IMR-90 (cell line): ENCODE measurements at regions not wholly inside any gene's neighbourhood (a gene's known extent, or its start where the extent isn't known, plus 50 kb on each side); places are given as distances from the start of the nearest gene placed in this dataset.

Experiments
- ATAC-seq: fragments of 200-7000 bp; cut with Tn5 transposase; 2 replicates; pipeline ENCODE4 v1.9.1; 2020; ENCODE audit warnings: low read depth, mild to moderate bottlenecking, moderate library complexity
- BruUV-seq: library from RNA; stranded (reverse); fragments of 400-500 nt; replicated peaks from 2 replicates; lab custom pipeline; 2021; lab: Mats Ljungman, UMichigan
- CTCF ChIA-PET: fragments of 300-600 bp; formaldehyde crosslinking; extraction: SDS; loops from one replicate; lab custom pipeline; 2021; ENCODE audit warnings: antibody characterized with exemption; lab: Yijun Ruan, JAX
- POLR2A ChIA-PET: fragments of 300-600 bp; sonication (Branson Sonifier 250); formaldehyde crosslinking; loops from one replicate; lab custom pipeline; 2022; ENCODE audit warnings: antibody characterized with exemption; ENCODE audit not compliant: unreplicated experiment; lab: Charles Lee
- DNase-seq: peaks from one replicate; pipeline ENCODE4 v3.0.0; 2013
- H2AFZ ChIP-seq: replicated peaks from 2 replicates; pipeline ENCODE3; 2013; ENCODE audit warnings: low read length, mild to moderate bottlenecking; ENCODE audit not compliant: poor library complexity
- H2AK5ac ChIP-seq: 2 replicates; pipeline ENCODE4 v1.6.1; 2013; ENCODE audit warnings: low read depth, low read length, inconsistent platforms
- H2AK9ac ChIP-seq: replicated peaks from 2 replicates; pipeline ENCODE3; 2013; ENCODE audit warnings: mild to moderate bottlenecking, low read depth, low read length, moderate library complexity; ENCODE audit not compliant: poor library complexity
- H2BK120ac ChIP-seq: 2 replicates; pipeline ENCODE4 v1.6.1; 2013; ENCODE audit warnings: low read depth, low read length, inconsistent platforms
- H2BK15ac ChIP-seq: 3 replicates; pipeline ENCODE4 v1.6.1; 2013; ENCODE audit warnings: low read depth, low read length, inconsistent platforms
- H2BK20ac ChIP-seq: 2 replicates; pipeline ENCODE4 v1.6.1; 2013; ENCODE audit warnings: low read depth, mild to moderate bottlenecking, inconsistent platforms, low read length, moderate library complexity
- H2BK5ac ChIP-seq: 2 replicates; pipeline ENCODE4 v1.6.1; 2013; ENCODE audit warnings: mild to moderate bottlenecking, low read depth, low read length, inconsistent platforms; ENCODE audit not compliant: poor library complexity, severe bottlenecking
- H3K14ac ChIP-seq: replicated peaks from 2 replicates; pipeline ENCODE4 v1.6.1; 2013; ENCODE audit warnings: low read depth, low read length, inconsistent platforms
- H3K18ac ChIP-seq: 2 replicates; pipeline ENCODE4 v1.6.1; 2013; ENCODE audit warnings: low read depth, low read length, control low read depth
- H3K23ac ChIP-seq: 2 replicates; pipeline ENCODE4 v1.6.1; 2013; ENCODE audit warnings: low read depth, low read length, inconsistent platforms
- H3K27ac ChIP-seq: 2 replicates; pipeline ENCODE4 v1.5.1; 2013; ENCODE audit warnings: mild to moderate bottlenecking, control low read depth, low read length; ENCODE audit not compliant: insufficient read depth
- H3K27me3 ChIP-seq: 2 replicates; pipeline ENCODE4 v1.6.1; 2013; ENCODE audit warnings: low read length; ENCODE audit not compliant: control insufficient read depth, insufficient read depth
- H3K36me3 ChIP-seq: 2 replicates; pipeline ENCODE4 v1.6.1; 2013; ENCODE audit warnings: low read length, mixed read lengths; ENCODE audit not compliant: control insufficient read depth, insufficient read depth
- H3K4ac ChIP-seq: 2 replicates; pipeline ENCODE4 v1.6.1; 2013; ENCODE audit warnings: low read depth, low read length, inconsistent platforms
- H3K4me1 ChIP-seq: 2 replicates; pipeline ENCODE4 v1.6.1; 2013; ENCODE audit warnings: low read length, mixed read lengths; ENCODE audit not compliant: control insufficient read depth, insufficient read depth
- H3K4me2 ChIP-seq: 2 replicates; pipeline ENCODE4 v1.6.1; 2013; ENCODE audit warnings: low read depth, mild to moderate bottlenecking, control low read depth, low read length, moderate library complexity
- H3K4me3 ChIP-seq: 2 replicates; pipeline ENCODE4 v1.5.1; 2013; ENCODE audit warnings: low read depth, mild to moderate bottlenecking, control low read depth, low read length, moderate library complexity; ENCODE audit not compliant: insufficient read depth
- H3K56ac ChIP-seq: 2 replicates; pipeline ENCODE4 v1.6.1; 2013; ENCODE audit warnings: low read length, inconsistent platforms; ENCODE audit not compliant: insufficient read depth; ENCODE audit errors: extremely low read depth
- H3K79me1 ChIP-seq, 2 experiments: 2 replicates each; pipeline ENCODE4 v1.6.1; 2013; ENCODE audit warnings: low read length in 2 of 2, inconsistent platforms in 1 of 2, low read depth in 1 of 2
- H3K9ac ChIP-seq: 2 replicates; pipeline ENCODE4 v1.6.1; 2013; ENCODE audit warnings: low read depth, low read length, control low read depth
- H3K9me1 ChIP-seq: 2 replicates; pipeline ENCODE4 v1.6.1; 2013; ENCODE audit warnings: low read length, inconsistent platforms; ENCODE audit not compliant: insufficient read depth
- H3K9me3 ChIP-seq: 2 replicates; pipeline ENCODE4 v1.6.1; 2013; ENCODE audit warnings: low read length; ENCODE audit not compliant: control insufficient read depth, insufficient read depth
- H4K20me1 ChIP-seq: 2 replicates; pipeline ENCODE4 v1.6.1; 2013; ENCODE audit warnings: low read length, inconsistent platforms; ENCODE audit not compliant: insufficient read depth
- H4K5ac ChIP-seq: 2 replicates; pipeline ENCODE4 v1.6.1; 2013; ENCODE audit warnings: mild to moderate bottlenecking, low read depth, low read length, control low read depth
- H4K8ac ChIP-seq, 2 experiments: 2 replicates each; pipeline ENCODE4 v1.6.1; 2013; ENCODE audit warnings: low read depth in 2 of 2, low read length in 2 of 2, control low read depth in 1 of 2, inconsistent platforms in 1 of 2
- H4K91ac ChIP-seq: 2 replicates; pipeline ENCODE4 v1.6.1; 2013; ENCODE audit warnings: low read depth, low read length, inconsistent platforms; ENCODE audit not compliant: insufficient read depth
- BHLHE40 ChIP-seq: fragments of 150-350 bp; IDR thresholded peaks from 2 replicates; pipeline ENCODE4 v1.6.1; 2016; ENCODE audit warnings: mild to moderate bottlenecking, low read depth, low read length
- CEBPB ChIP-seq: IDR thresholded peaks from 2 replicates; pipeline ENCODE4 v1.6.1; 2012; ENCODE audit warnings: low read depth, low read length, improper control_type of control experiment
- CHD1 ChIP-seq: IDR thresholded peaks from 2 replicates; pipeline ENCODE4 v1.6.1; 2012; ENCODE audit warnings: low read depth, low read length, improper control_type of control experiment
- FOS ChIP-seq: fragments of 150-350 bp; IDR thresholded peaks from 2 replicates; pipeline ENCODE4 v1.6.1; 2016; ENCODE audit warnings: low read depth, low read length
- MAFK ChIP-seq: IDR thresholded peaks from 2 replicates; pipeline ENCODE4 v1.6.1; 2012; ENCODE audit warnings: low read depth, low read length, improper control_type of control experiment
- MAZ ChIP-seq: IDR thresholded peaks from 2 replicates; pipeline ENCODE4 v1.6.1; 2012; ENCODE audit warnings: low read depth, mild to moderate bottlenecking, low read length, improper control_type of control experiment, moderate library complexity, borderline replicate concordance
- MXI1 ChIP-seq: IDR thresholded peaks from 2 replicates; pipeline ENCODE4 v1.6.1; 2012; ENCODE audit warnings: low read depth, mild to moderate bottlenecking, low read length, moderate library complexity, borderline replicate concordance
- NFE2L2 ChIP-seq: fragments of 150-350 bp; IDR thresholded peaks from 2 replicates; pipeline ENCODE4 v1.6.1; 2016; ENCODE audit warnings: low read depth, mild to moderate bottlenecking, low read length
- POLR2A ChIP-seq: IDR thresholded peaks from 2 replicates; pipeline ENCODE4 v1.6.1; 2012; ENCODE audit warnings: mild to moderate bottlenecking, low read depth, low read length
- RAD21 ChIP-seq: IDR thresholded peaks from 2 replicates; pipeline ENCODE4 v1.6.1; 2012; ENCODE audit warnings: low read length, improper control_type of control experiment
- RCOR1 ChIP-seq: IDR thresholded peaks from 2 replicates; pipeline ENCODE4 v1.6.1; 2012; ENCODE audit warnings: mild to moderate bottlenecking, low read length, improper control_type of control experiment; ENCODE audit not compliant: insufficient replicate concordance
- RFX5 ChIP-seq: IDR thresholded peaks from 2 replicates; pipeline ENCODE4 v1.8.0; 2012; ENCODE audit warnings: low read depth, mild to moderate bottlenecking, low read length, moderate library complexity
- SMC3 ChIP-seq: fragments of 150-350 bp; IDR thresholded peaks from 2 replicates; pipeline ENCODE4 v1.6.1; 2016; ENCODE audit warnings: low read depth, mild to moderate bottlenecking, antibody characterized with exemption, low read length, moderate library complexity
- WGBS, 2 experiments: methylation state at CpG; one replicate each; pipeline versions ENCODE4 v1.1.5 to v1.1.7; 2013; ENCODE audit warnings: missing lambda C conversion rate in 2 of 2; ENCODE audit not compliant: insufficient read length in 1 of 2; ENCODE audit errors: extremely low coverage in 2 of 2; 5-methylcytosine and 5-hydroxymethylcytosine counted together
- dilution Hi-C: fragments of 300-500 bp; cut with HindIII; formaldehyde crosslinking; loops from one replicate; pipeline ENCODE4 v1.14.3; 2018; ENCODE audit warnings: low sequenced_read_pairs; ENCODE audit not compliant: unreplicated experiment
- in situ Hi-C: fragments of 300-500 bp; cut with MboI; formaldehyde crosslinking; loops from 3 replicates; pipeline ENCODE4 v1.14.3; 2019; ENCODE audit warnings: low sequenced_read_pairs, inconsistent platforms, mixed read lengths
- intact Hi-C: fragments of 100-400 bp; cut with micrococcal nuclease; formaldehyde crosslinking; loops from 2 replicates; pipeline ENCODE4 v1.10.0; 2022
- TF ChIP-seq, protein P1 (sequence below): fragments of 150-350 bp; IDR thresholded peaks from 2 replicates; pipeline ENCODE4 v1.6.1; 2016; ENCODE audit warnings: low read depth, mild to moderate bottlenecking, low read length, moderate library complexity, borderline replicate concordance
- TF ChIP-seq, protein P2 (sequence below): fragments of 150-350 bp; IDR thresholded peaks from 2 replicates; pipeline ENCODE4 v1.6.1; 2017; ENCODE audit warnings: mild to moderate bottlenecking, antibody characterized with exemption, low read length, low read depth
- TF ChIP-seq, protein P3 (sequence below): conservative IDR thresholded peaks from 2 replicates; pipeline ENCODE4 v1.5.1; 2012; ENCODE audit warnings: mild to moderate bottlenecking, low read depth, low read length, improper control_type of control experiment

DNA sequence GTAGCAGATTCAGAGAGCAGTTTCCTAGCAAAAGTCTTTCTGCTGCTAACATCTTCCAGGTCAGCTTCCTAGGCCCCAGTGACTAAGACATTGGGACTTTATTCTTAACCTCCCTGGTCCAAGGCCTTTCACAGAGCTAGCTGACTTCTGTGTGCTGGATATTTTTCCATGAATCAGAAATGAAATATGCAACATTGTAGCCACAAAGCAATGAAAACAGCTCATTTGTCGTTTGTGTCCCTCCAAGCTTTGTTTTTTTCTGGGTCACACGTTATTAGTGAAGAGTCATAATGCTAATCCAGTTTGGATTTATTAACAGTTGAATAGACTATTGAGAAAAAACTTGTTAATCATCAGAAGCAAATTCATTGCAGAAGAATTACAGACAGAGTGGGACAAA lies 82.4 kb downstream of the ARF6 start:
- POLR2A ChIA-PET = interaction anchor here (0.6 kb wide), 1 partner anchor 79 kb away, joined by 4 read pairs; no protein-coding TSS in a partner anchor
- no peak overlapping the region for H2AK9ac ChIP-seq
- H3K9me3 ChIP-seq = no peaks in the 10 kb centered on the region
- peak overlapping the region; percentile 98; the same call in 1 of the 2 replicates for H3K18ac ChIP-seq
- no peaks in the 10 kb centered on the region for H3K36me3 ChIP-seq
- no peak overlapping the region; the same call in 1 of the 2 replicates for H4K5ac ChIP-seq
- H2BK120ac ChIP-seq = peak overlapping the region; percentile 84; the same call in 1 of the 2 replicates
- peak overlapping the region; percentile 70; the same call in 1 of the 2 replicates for H2BK20ac ChIP-seq
- WGBS, 2 experiments = no CpG with 5 or more reads among the region's 2 CpGs
- no peak overlapping the region for H3K9ac ChIP-seq
- ATAC-seq (peak; percentile 73), DNase-seq (peak; percentile 93)
- no peak overlapping the region for H4K91ac ChIP-seq
- no peak overlapping the region for H2AK5ac ChIP-seq
- H3K27me3 ChIP-seq = no peaks in the 10 kb centered on the region
- peak overlapping the region; percentile 93 for H2BK5ac ChIP-seq
- peak overlapping the region; percentile 57; the same call in 1 of the 2 replicates for H3K27ac ChIP-seq
- H2BK15ac ChIP-seq = no peak overlapping the region; the same call in 2 of the 3 replicates
- H2AFZ ChIP-seq = no peak overlapping the region
- peaks cover 0 to 22% of the 10 kb centered on the region in 2 experiments; a peak in 1 of 4 replicates for H3K79me1 ChIP-seq
- in situ Hi-C loops = no loop called here
- peaks cover 20% of the 10 kb centered on the region for H3K9me1 ChIP-seq
- H4K20me1 ChIP-seq = no peaks in the 10 kb centered on the region
- H3K14ac ChIP-seq = no peak overlapping the region
- H3K4me2 ChIP-seq = no peak overlapping the region
- intact Hi-C loops = no loop called here
- H4K8ac ChIP-seq = peak overlapping the region in 1 of 2 experiments; percentile 70; a peak in 1 of 4 replicates
- H3K23ac ChIP-seq = no peak overlapping the region; the same call in 1 of the 2 replicates
- peak overlapping the region; percentile 81; the same call in 1 of the 2 replicates for H3K4ac ChIP-seq
- dilution Hi-C loops = loop anchor here (25.0 kb wide), 1 partner anchor 113 kb away; the partner anchor contains the start of gene NEMF
- peaks cover 29% of the 10 kb centered on the region for H3K4me1 ChIP-seq
- CTCF ChIA-PET = interaction anchor here (0.5 to 2.5 kb wide), 3 partner anchors 114 to 449 kb away, joined by 3 to 10 read pairs (median 5); no protein-coding TSS in a partner anchor
- H3K4me3 ChIP-seq = no peak overlapping the region
- no peak overlapping the region for H3K56ac ChIP-seq
- TF ChIP-seq MXI1 (no peak), NFE2L2 (no peak), CEBPB (no peak), BHLHE40 (no peak), RFX5 (no peak), FOS (peak; percentile 68), CHD1 (no peak), POLR2A (no peak), MAZ (no peak), RCOR1 (no peak), MAFK (peak; percentile 12; the same call in 1 of the 2 replicates), SMC3 (0 out of 2 replicates have a peak, but pooled peaks have one; percentile 5), RAD21 (peak; percentile 30)
- TF ChIP-seq, protein P1, sequence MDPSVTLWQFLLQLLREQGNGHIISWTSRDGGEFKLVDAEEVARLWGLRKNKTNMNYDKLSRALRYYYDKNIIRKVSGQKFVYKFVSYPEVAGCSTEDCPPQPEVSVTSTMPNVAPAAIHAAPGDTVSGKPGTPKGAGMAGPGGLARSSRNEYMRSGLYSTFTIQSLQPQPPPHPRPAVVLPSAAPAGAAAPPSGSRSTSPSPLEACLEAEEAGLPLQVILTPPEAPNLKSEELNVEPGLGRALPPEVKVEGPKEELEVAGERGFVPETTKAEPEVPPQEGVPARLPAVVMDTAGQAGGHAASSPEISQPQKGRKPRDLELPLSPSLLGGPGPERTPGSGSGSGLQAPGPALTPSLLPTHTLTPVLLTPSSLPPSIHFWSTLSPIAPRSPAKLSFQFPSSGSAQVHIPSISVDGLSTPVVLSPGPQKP = no peak
- TF ChIP-seq, protein P2, sequence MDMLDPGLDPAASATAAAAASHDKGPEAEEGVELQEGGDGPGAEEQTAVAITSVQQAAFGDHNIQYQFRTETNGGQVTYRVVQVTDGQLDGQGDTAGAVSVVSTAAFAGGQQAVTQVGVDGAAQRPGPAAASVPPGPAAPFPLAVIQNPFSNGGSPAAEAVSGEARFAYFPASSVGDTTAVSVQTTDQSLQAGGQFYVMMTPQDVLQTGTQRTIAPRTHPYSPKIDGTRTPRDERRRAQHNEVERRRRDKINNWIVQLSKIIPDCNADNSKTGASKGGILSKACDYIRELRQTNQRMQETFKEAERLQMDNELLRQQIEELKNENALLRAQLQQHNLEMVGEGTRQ = no peak
- TF ChIP-seq, protein P3, sequence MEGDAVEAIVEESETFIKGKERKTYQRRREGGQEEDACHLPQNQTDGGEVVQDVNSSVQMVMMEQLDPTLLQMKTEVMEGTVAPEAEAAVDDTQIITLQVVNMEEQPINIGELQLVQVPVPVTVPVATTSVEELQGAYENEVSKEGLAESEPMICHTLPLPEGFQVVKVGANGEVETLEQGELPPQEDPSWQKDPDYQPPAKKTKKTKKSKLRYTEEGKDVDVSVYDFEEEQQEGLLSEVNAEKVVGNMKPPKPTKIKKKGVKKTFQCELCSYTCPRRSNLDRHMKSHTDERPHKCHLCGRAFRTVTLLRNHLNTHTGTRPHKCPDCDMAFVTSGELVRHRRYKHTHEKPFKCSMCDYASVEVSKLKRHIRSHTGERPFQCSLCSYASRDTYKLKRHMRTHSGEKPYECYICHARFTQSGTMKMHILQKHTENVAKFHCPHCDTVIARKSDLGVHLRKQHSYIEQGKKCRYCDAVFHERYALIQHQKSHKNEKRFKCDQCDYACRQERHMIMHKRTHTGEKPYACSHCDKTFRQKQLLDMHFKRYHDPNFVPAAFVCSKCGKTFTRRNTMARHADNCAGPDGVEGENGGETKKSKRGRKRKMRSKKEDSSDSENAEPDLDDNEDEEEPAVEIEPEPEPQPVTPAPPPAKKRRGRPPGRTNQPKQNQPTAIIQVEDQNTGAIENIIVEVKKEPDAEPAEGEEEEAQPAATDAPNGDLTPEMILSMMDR = no peak
- BruUV-seq = no TSS peak
